Peyer's patch (tissue), 4 donors: ENCODE measurements at regions not wholly inside any gene's neighbourhood (a gene's known extent, or its start where the extent isn't known, plus 50 kb on each side); places are given as distances from the start of the nearest gene placed in this dataset.

Experiments
- CTCF ChIP-seq, 6 experiments: fragments of 450-650 bp in 4 of 6; fragments of 200-600 bp in 2 of 6; sonication (generic) in 1 of 6; IDR thresholded peaks; one replicate each; pipeline ENCODE4 v1.5.1; 2017 to 2019; ENCODE audit warnings: antibody characterized with exemption in 6 of 6, mild to moderate bottlenecking in 3 of 6, moderate library complexity in 1 of 6
- POLR2A ChIP-seq, 2 donors: fragments of 450-650 bp; IDR thresholded peaks; one replicate each; pipeline ENCODE4 v1.5.1; 2017; ENCODE audit warnings: antibody characterized with exemption in 2 of 2, mild to moderate bottlenecking in 2 of 2, moderate library complexity in 2 of 2

GRCh38 chr2:187702157-187702556 is 147.9 kb upstream of the TFPI start:
- no peak for TF ChIP-seq POLR2A (IDR thresholded peaks at IDR 0.05)
- TF ChIP-seq CTCF (IDR thresholded peaks at IDR 0.05): no peak
